ENCODE measurements at regions not wholly inside any gene's neighbourhood (a gene's known extent, or its start where the extent isn't known, plus 50 kb on each side); places are given as distances from the start of the nearest gene placed in this dataset.

GRCh38 chr13:26456650-26457049 lies 100.8 kb upstream of the WASF3 start:
- DNase-seq: no peak

GRCh38 chr13:26457212-26457611 lies 100.3 kb upstream of the WASF3 start:
- peak; percentile 24 for DNase-seq

GRCh38 chr13:26458196-26458749 lies 99.2 kb upstream of the WASF3 start:
- no peak for DNase-seq

GRCh38 chr13:26459276-26460131 lies 98.0 kb upstream of the WASF3 start:
- no peak for DNase-seq

GRCh38 chr13:26460648-26461047 lies 96.8 kb upstream of the WASF3 start:
- DNase-seq: no peak

GRCh38 chr13:26463296-26463695 lies 94.2 kb upstream of the WASF3 start:
- no peak for DNase-seq

GRCh38 chr13:26463848-26464247 lies 93.6 kb upstream of the WASF3 start:
- DNase-seq: no peak

- DNase-seq: no peak
Observed at GRCh38 chr13:26465514-26465913, 92.0 kb upstream of the WASF3 start.

GRCh38 chr13:26465954-26466353 lies 91.5 kb upstream of the WASF3 start:
- no peak for DNase-seq

GRCh38 chr13:26468265-26468801 lies 89.2 kb upstream of the WASF3 start:
- DNase-seq: no peak

GRCh38 chr13:26469602-26470001 lies 87.9 kb upstream of the WASF3 start:
- DNase-seq: no peak

GRCh38 chr13:26471807-26472206 lies 85.7 kb upstream of the WASF3 start:
- DNase-seq: no peak

- DNase-seq: no peak
Observed at GRCh38 chr13:26473571-26474230, 83.8 kb upstream of the WASF3 start.

- DNase-seq: no peak
Observed at GRCh38 chr13:26474286-26474685, 83.2 kb upstream of the WASF3 start.

- no peak for DNase-seq
Observed at GRCh38 chr13:26475176-26476110, 82.0 kb upstream of the WASF3 start.

- no peak for DNase-seq
Observed at GRCh38 chr13:26476111-26476781, 81.2 kb upstream of the WASF3 start.

- DNase-seq: no peak
Observed at GRCh38 chr13:26476782-26477142, 80.7 kb upstream of the WASF3 start.

GRCh38 chr13:26477681-26478080 lies 79.8 kb upstream of the WASF3 start:
- DNase-seq: no peak

- DNase-seq: no peak
Observed at GRCh38 chr13:26480246-26480855, 77.1 kb upstream of the WASF3 start.

GRCh38 chr13:26482451-26483197 lies 74.9 kb upstream of the WASF3 start:
- DNase-seq: peak; percentile 22

GRCh38 chr13:26483546-26483945 lies 73.9 kb upstream of the WASF3 start:
- DNase-seq: no peak
